ENCODE measurements at regions not wholly inside any gene's neighbourhood (a gene's known extent, or its start where the extent isn't known, plus 50 kb on each side); places are given as distances from the start of the nearest gene placed in this dataset.

GRCh38 chr1:221794935-221795334 lies 53.0 kb upstream of the DUSP10 start:
- TF ChIP-seq EP300 (conservative IDR thresholded peaks at IDR 0.05; ENCODE audit: poor library complexity, severe bottlenecking) (no peak), POLR2AphosphoS5 (IDR thresholded peaks at IDR 0.05) (no peak), SMC3 (conservative IDR thresholded peaks at IDR 0.05; ENCODE audit: poor library complexity) (no peak), REST (IDR thresholded peaks at IDR 0.05; ENCODE audit: borderline replicate concordance) (no peak), EZH2 (IDR thresholded peaks at IDR 0.05; ENCODE audit: borderline replicate concordance, insufficient read depth, low read length, poor library complexity, severe bottlenecking) (no peak), MXI1 (conservative IDR thresholded peaks at IDR 0.05; ENCODE audit: poor library complexity, severe bottlenecking) (no peak), RAD21 (conservative IDR thresholded peaks at IDR 0.05) (no peak), CTCF (IDR thresholded peaks at IDR 0.05; ENCODE audit: poor library complexity, severe bottlenecking) (no peak), TAF1 (IDR thresholded peaks at IDR 0.05; ENCODE audit: low read depth) (no peak)
- H3K79me2 ChIP-seq (replicated peaks; ENCODE audit: insufficient read depth, low read length), result no peaks in the 10 kb centered on the region
- no peaks in the 10 kb centered on the region for H4K20me1 ChIP-seq (ENCODE audit: insufficient read depth)

GRCh38 chr1:221794079-221794670 lies 52.3 kb upstream of the DUSP10 start:
- no peak overlapping the region for H3K4me2 ChIP-seq (ENCODE audit: low read length)

More at GRCh38 chr1:221794935-221795334, 53.0 kb upstream of the DUSP10 start:
- Histone ChIP-seq H3K27me3 (ENCODE audit: insufficient read depth, low read depth, low read length) (no peaks in the 10 kb centered on the region), H3K9me2 (ENCODE audit: insufficient read depth, low read length) (no peaks in the 10 kb centered on the region), H3K9me3 (ENCODE audit: low read length) (no peaks in the 10 kb centered on the region), H3K9ac (ENCODE audit: low read length) (no peak overlapping the region), H3F3A (ENCODE audit: insufficient read depth, low read length, poor library complexity, severe bottlenecking) (no peaks in the 10 kb centered on the region), H2AFZ (ENCODE audit: low read depth, low read length) (no peak overlapping the region), H3K27ac (ENCODE audit: low read length) (no peak overlapping the region), H3K4me3 (ENCODE audit: low read length) (no peak overlapping the region), H3K36me3 (ENCODE audit: insufficient read depth, low read length) (no peaks in the 10 kb centered on the region), H3K4me2 (ENCODE audit: low read length) (no peak overlapping the region)

More at GRCh38 chr1:221794079-221794670, 52.3 kb upstream of the DUSP10 start:
- no peaks in the 10 kb centered on the region for H3K27me3 ChIP-seq (ENCODE audit: insufficient read depth, low read depth, low read length)
- H3K79me2 ChIP-seq (replicated peaks; ENCODE audit: insufficient read depth, low read length), result no peaks in the 10 kb centered on the region
- H3F3A ChIP-seq (ENCODE audit: insufficient read depth, low read length, poor library complexity, severe bottlenecking), result no peaks in the 10 kb centered on the region
- no peak overlapping the region for H3K4me3 ChIP-seq (ENCODE audit: low read length)
- no peak overlapping the region for H3K9ac ChIP-seq (ENCODE audit: low read length)
- H3K27ac ChIP-seq (ENCODE audit: low read length), result no peak overlapping the region
- no peaks in the 10 kb centered on the region for H3K9me2 ChIP-seq (ENCODE audit: insufficient read depth, low read length)
- TF ChIP-seq MXI1 (conservative IDR thresholded peaks at IDR 0.05; ENCODE audit: poor library complexity, severe bottlenecking), result no peak
- no peak for TF ChIP-seq EZH2 (IDR thresholded peaks at IDR 0.05; ENCODE audit: borderline replicate concordance, insufficient read depth, low read length, poor library complexity, severe bottlenecking)
- no peak for TF ChIP-seq TAF1 (IDR thresholded peaks at IDR 0.05; ENCODE audit: low read depth)
- no peak for TF ChIP-seq EP300 (conservative IDR thresholded peaks at IDR 0.05; ENCODE audit: poor library complexity, severe bottlenecking)
- TF ChIP-seq SMC3 (conservative IDR thresholded peaks at IDR 0.05; ENCODE audit: poor library complexity), result no peak
- TF ChIP-seq RAD21 (conservative IDR thresholded peaks at IDR 0.05), result no peak
- no peak for TF ChIP-seq REST (IDR thresholded peaks at IDR 0.05; ENCODE audit: borderline replicate concordance)
- no peak for TF ChIP-seq POLR2AphosphoS5 (IDR thresholded peaks at IDR 0.05)
- TF ChIP-seq CTCF (IDR thresholded peaks at IDR 0.05; ENCODE audit: poor library complexity, severe bottlenecking), result no peak
- H3K9me3 ChIP-seq (ENCODE audit: low read length), result no peaks in the 10 kb centered on the region
- no peak overlapping the region for H2AFZ ChIP-seq (ENCODE audit: low read depth, low read length)
- no peaks in the 10 kb centered on the region for H4K20me1 ChIP-seq (ENCODE audit: insufficient read depth)
- no peaks in the 10 kb centered on the region for H3K36me3 ChIP-seq (ENCODE audit: insufficient read depth, low read length)

Measured in neural cell (in vitro differentiated cells).